ENCODE measurements at regions not wholly inside any gene's neighbourhood (a gene's known extent, or its start where the extent isn't known, plus 50 kb on each side); places are given as distances from the start of the nearest gene placed in this dataset.

- H3K9me3 ChIP-seq = no peaks in the 10 kb centered on the region
- H3K4me1 ChIP-seq = no peaks in the 10 kb centered on the region
- WGBS, 3 donors = 61 to 70% (median 61%) methylated on average over 1 of the region's 1 CpG
- H3K27ac ChIP-seq = no peak overlapping the region
- TF ChIP-seq, protein P1, sequence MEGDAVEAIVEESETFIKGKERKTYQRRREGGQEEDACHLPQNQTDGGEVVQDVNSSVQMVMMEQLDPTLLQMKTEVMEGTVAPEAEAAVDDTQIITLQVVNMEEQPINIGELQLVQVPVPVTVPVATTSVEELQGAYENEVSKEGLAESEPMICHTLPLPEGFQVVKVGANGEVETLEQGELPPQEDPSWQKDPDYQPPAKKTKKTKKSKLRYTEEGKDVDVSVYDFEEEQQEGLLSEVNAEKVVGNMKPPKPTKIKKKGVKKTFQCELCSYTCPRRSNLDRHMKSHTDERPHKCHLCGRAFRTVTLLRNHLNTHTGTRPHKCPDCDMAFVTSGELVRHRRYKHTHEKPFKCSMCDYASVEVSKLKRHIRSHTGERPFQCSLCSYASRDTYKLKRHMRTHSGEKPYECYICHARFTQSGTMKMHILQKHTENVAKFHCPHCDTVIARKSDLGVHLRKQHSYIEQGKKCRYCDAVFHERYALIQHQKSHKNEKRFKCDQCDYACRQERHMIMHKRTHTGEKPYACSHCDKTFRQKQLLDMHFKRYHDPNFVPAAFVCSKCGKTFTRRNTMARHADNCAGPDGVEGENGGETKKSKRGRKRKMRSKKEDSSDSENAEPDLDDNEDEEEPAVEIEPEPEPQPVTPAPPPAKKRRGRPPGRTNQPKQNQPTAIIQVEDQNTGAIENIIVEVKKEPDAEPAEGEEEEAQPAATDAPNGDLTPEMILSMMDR (IDR thresholded peaks at IDR 0.05) = no peak
- ATAC-seq (no peak), DNase-seq (no peak)
- no peaks in the 10 kb centered on the region for H3K36me3 ChIP-seq (ENCODE audit: insufficient read depth in 1 of 2, low read depth in 1 of 2)
- H3K4me3 ChIP-seq = no peak overlapping the region
- intact Hi-C loops (cut with DNase I) = no loop called here
- no peaks in the 10 kb centered on the region for H3K27me3 ChIP-seq (ENCODE audit: insufficient read depth in 3 of 3, low read length in 2 of 3)
These were observed 657.1 kb downstream of the NR2F1-AS1 start for GRCh38 chr5:92923885-92924284.

GRCh38 chr5:92922231-92922967 is 658.6 kb downstream of the NR2F1-AS1 start:
- intact Hi-C loops (cut with DNase I) = no loop called here
- no peak for DNase-seq

DNA sequence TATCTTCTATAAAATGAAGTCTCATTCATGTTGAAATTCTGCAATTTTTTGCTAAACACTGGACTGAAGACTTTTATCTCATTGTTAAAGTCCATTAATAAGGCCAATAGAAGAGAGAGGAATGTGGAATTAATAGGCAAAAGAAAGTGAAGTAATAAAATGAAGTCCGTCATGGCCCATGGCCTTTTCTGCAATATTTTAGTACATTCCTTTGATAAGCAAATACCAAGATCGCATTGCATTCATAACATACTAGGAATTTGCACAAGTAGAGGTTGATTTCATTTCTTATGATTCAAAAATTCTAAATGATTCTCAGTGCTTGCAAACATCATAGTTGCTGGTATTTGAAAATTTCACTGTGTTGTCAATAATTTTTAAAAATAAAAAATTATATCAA is 664.0 kb downstream of the NR2F1-AS1 start:
- TF ChIP-seq, protein P1 (IDR thresholded peaks at IDR 0.05) = no peak
- Histone ChIP-seq H3K9me3 (no peaks in the 10 kb centered on the region), H3K4me1 (no peaks in the 10 kb centered on the region), H3K36me3 (ENCODE audit: insufficient read depth in 1 of 2, low read depth in 1 of 2) (no peaks in the 10 kb centered on the region), H3K4me3 (no peak overlapping the region), H3K27me3 (ENCODE audit: insufficient read depth in 3 of 3, low read length in 2 of 3) (no peaks in the 10 kb centered on the region), H3K27ac (no peak overlapping the region)
- DNase-seq (no peak), ATAC-seq (no peak)
- 84 to 92% (median 84%) methylated on average over 2 of the region's 2 CpGs for WGBS, 3 donors
- intact Hi-C loops (cut with DNase I) = no loop called here

More at GRCh38 chr5:92922231-92922967, 658.6 kb downstream of the NR2F1-AS1 start:
- no peak overlapping the region for H3K4me3 ChIP-seq
- ATAC-seq = no peak
- H3K4me1 ChIP-seq = no peaks in the 10 kb centered on the region
- no peaks in the 10 kb centered on the region for H3K36me3 ChIP-seq (ENCODE audit: insufficient read depth in 1 of 2, low read depth in 1 of 2)
- no peak overlapping the region for H3K27ac ChIP-seq
- H3K27me3 ChIP-seq (ENCODE audit: insufficient read depth in 3 of 3, low read length in 2 of 3) = no peaks in the 10 kb centered on the region
- TF ChIP-seq, protein P1 (IDR thresholded peaks at IDR 0.05) = no peak
- 42 to 56% (median 48%) methylated on average over 5 of the region's 5 CpGs for WGBS, 3 donors
- no peaks in the 10 kb centered on the region for H3K9me3 ChIP-seq

- whole genome bisulfite sequencing, 3 donors = 68 to 75% (median 70%) methylated on average over 3 of the region's 3 CpGs
- DNase-seq (no peak), ATAC-seq (no peak)
- H3K4me1 ChIP-seq = no peaks in the 10 kb centered on the region
- no peaks in the 10 kb centered on the region for H3K9me3 ChIP-seq
- intact Hi-C loops (cut with DNase I) = no loop called here
- H3K27ac ChIP-seq = no peak overlapping the region
- no peaks in the 10 kb centered on the region for H3K27me3 ChIP-seq (ENCODE audit: insufficient read depth in 3 of 3, low read length in 2 of 3)
- no peaks in the 10 kb centered on the region for H3K36me3 ChIP-seq (ENCODE audit: insufficient read depth in 1 of 2, low read depth in 1 of 2)
- H3K4me3 ChIP-seq = no peak overlapping the region
- TF ChIP-seq, protein P1 (IDR thresholded peaks at IDR 0.05) = no peak
These were observed 665.0 kb downstream of the NR2F1-AS1 start for GRCh38 chr5:92916036-92916435.

DNA sequence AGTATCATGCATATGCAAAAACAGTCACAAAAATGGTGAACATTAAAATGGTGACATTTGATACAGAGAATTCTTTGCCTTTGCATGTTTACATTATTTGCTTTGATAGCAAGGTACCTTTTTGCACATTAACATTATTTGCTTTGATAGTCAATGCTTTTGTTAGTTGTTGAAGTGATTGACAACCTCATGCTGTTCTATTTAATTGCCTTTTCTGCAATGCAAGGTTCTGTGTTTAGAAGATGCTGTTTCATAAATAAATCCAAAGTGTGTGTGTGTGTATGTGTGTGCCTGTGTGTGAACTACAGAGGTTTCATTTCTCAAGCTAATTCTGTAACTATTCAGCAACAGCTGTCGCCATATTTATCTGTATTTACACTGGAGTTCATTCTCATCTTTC is 668.7 kb downstream of the NR2F1-AS1 start:
- Histone ChIP-seq H3K36me3 (ENCODE audit: insufficient read depth in 1 of 2, low read depth in 1 of 2) (no peaks in the 10 kb centered on the region), H3K27me3 (ENCODE audit: insufficient read depth in 3 of 3, low read length in 2 of 3) (no peaks in the 10 kb centered on the region), H3K9me3 (no peaks in the 10 kb centered on the region), H3K4me3 (no peak overlapping the region), H3K27ac (no peak overlapping the region), H3K4me1 (peaks cover 4% of the 10 kb centered on the region)
- ATAC-seq (no peak), DNase-seq (no peak)
- TF ChIP-seq, protein P1 (IDR thresholded peaks at IDR 0.05) = no peak
- intact Hi-C loops (cut with DNase I) = no loop called here
- WGBS, 3 donors = 59 to 71% (median 66%) methylated on average over 1 of the region's 1 CpG
